DOHH2 (cell line): ENCODE measurements at regions not wholly inside any gene's neighbourhood (a gene's known extent, or its start where the extent isn't known, plus 50 kb on each side); places are given as distances from the start of the nearest gene placed in this dataset.

Experiments
- CTCF ChIP-seq: fragments of 200-600 bp; sonication (generic); IDR thresholded peaks from one replicate; pipeline ENCODE4 v1.5.1; 2014; ENCODE audit warnings: antibody characterized with exemption, mild to moderate bottlenecking, low read depth, low read length; ENCODE audit not compliant: poor library complexity, severe bottlenecking
- EZH2phosphoT487 ChIP-seq: fragments of 200-600 bp; sonication (generic); IDR thresholded peaks from 2 replicates; pipeline ENCODE4 v1.6.1; 2017; ENCODE audit warnings: borderline replicate concordance, mild to moderate bottlenecking, antibody characterized with exemption, low read length, moderate library complexity, mixed read lengths

- no peak for TF ChIP-seq CTCF
- no peak for TF ChIP-seq EZH2phosphoT487
These were observed 132.7 kb upstream of the MTAP start for GRCh38 chr9:21669701-21670100.
